ENCODE measurements at regions not wholly inside any gene's neighbourhood (a gene's known extent, or its start where the extent isn't known, plus 50 kb on each side); places are given as distances from the start of the nearest gene placed in this dataset.

- DNase-seq (ENCODE audit: low spot score): peak; percentile 16
These were observed 151.7 kb upstream of the ITGA4 start for GRCh38 chr2:181305301-181306123.

DNA sequence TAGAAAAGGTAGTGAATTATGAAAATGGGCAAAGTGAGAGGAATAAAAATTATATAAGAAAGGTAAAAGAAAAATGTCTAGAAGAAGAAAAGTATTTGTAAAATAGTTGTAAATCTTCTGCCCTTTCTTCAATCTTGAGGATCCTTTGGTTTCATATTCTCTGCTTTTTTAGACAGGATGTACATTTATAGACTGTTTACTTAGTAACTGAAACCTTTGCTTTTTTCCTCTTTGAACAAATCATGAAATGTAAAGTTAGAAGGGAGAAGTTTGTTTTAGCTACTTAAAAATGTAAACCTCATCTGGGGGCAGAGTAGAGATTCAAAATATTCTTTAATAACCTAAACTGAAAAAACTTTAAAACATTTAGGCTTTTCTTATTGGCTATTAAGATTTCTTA lies 150.4 kb upstream of the ITGA4 start:
- DNase-seq (ENCODE audit: low spot score): no peak

DNA sequence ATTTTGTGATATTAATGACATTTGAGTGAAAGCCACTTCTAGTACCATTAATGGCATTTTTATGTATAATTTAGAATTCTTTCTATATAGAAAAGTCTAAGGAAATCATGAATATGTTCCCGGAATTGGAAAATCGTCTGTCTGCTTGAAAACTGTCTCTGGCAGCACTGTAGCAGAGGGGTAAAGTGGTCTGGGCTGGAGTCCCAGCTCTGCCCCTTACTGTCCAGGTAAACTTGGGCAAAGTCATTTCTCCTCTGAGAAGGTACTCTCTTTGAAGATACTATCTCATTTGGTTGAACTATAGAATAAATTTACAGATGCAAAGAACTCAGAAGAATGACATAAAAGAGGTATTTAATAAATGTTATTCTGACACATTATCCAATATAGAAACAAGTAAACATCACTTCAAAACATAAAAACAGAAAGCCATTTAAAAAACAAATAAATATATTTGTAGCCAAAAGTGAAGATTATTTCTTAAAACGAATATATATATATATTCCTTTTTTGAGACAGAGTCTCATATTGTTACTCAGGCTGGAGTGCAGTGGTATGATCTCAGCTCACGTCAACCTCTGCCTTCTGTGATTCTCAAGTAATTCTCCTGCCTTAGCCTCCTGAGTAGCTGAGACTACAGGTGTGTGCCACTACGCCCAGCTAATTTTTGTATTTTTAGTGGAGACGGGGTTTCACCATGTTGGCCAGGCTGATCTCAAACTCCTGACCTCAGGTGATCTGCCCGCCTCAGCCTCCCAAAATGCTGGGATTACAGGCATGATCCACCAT lies 149.8 kb upstream of the ITGA4 start:
- DNase-seq (ENCODE audit: low spot score): no peak

DNA sequence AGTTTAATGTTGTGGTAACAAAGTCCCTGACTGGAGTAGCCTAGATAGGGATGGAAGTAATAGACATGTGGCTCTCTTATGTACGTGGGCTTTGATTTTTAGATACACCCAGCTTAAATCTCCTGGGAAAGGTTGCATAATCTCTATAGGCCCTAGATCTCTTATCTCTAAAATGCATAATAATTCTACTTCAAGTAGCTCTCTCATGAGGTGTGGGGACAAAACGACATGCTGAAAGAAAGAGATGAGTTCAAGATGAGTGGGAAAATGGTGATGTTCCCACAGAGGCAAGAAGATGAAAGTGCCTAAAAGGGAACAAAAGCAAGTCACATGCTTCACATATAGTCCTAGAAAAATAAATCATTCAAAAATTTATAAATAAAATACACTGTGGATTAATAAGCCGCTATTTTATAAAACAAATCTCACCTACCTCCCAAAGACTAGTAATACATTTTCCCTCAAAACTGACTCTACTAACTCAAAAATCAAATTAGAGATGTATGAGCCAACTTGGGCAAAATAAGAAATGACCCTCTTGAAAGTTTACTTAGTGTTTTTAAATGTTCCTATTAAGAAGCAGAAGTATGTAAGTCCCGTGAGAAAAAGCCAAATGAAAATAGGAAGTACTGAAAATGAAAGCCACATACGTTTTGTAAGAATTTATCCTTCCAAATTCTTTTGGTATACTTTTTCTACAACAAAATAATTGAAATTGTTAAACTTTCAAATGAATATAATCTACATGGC lies 148.2 kb upstream of the ITGA4 start:
- DNase-seq (ENCODE audit: low spot score): no peak

- no peak for DNase-seq (ENCODE audit: low spot score)
These were observed 147.6 kb upstream of the ITGA4 start for GRCh38 chr2:181309586-181309985.

GRCh38 chr2:181310967-181311366 lies 146.2 kb upstream of the ITGA4 start:
- DNase-seq (ENCODE audit: low spot score): no peak

DNA sequence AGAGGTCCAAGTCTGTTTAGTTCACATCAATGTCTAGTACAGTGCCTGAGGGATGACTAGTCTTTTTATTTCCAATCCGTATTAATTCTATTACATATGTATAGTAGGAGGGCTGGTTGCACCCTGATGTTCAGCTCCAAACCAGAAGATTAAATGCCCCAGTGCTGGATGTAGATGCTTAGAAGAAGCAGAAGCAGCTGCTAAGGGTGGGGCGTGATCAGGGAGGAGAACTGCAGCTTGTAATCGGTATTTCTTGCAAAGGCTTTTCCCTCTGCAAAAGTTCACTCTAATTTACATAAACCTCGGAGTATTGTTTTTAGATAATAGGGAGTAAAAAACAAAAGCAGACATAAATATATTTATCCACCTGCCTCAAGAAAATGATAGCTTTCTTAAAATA lies 145.3 kb upstream of the ITGA4 start:
- no peak for DNase-seq (ENCODE audit: low spot score)

GRCh38 chr2:181312515-181312927 lies 144.7 kb upstream of the ITGA4 start:
- DNase-seq (ENCODE audit: low spot score): no peak

DNA sequence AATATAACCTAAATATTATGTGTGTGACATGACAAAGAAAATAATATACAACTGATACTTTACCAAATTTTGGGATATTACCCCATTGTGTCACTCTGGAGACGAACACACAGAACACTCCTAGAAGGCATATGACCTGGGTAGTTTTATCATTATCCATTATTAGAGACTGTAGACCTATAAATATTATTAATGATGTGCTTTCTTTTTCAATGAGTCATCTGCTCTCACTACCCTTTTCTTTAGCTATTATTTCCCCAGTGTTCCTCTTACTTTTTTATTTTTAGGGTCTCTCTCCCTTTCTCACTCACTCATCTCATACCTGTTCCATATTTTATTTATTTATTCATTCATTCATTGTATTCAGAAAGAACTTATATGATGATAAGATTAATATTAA lies 143.3 kb upstream of the ITGA4 start:
- no peak for DNase-seq (ENCODE audit: low spot score)

DNA sequence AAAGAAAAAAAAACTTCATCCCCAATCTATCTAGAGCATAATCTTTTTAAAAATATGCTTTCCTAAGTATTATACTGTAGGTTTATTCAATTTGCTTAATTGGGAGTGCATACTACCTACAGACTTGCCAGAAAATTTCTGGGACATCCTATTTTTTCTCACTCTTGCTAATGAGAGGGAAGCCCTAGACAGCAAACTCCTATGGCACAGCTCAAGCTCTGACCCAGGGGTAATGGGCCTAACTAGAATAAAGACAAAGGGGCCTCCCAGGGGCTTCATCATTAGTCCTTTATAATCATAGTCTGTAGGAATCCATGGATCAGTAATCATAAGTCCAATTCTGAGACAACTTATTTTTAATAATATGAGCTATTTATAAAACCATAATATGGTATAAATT lies 142.6 kb upstream of the ITGA4 start:
- no peak for DNase-seq (ENCODE audit: low spot score)

DNA sequence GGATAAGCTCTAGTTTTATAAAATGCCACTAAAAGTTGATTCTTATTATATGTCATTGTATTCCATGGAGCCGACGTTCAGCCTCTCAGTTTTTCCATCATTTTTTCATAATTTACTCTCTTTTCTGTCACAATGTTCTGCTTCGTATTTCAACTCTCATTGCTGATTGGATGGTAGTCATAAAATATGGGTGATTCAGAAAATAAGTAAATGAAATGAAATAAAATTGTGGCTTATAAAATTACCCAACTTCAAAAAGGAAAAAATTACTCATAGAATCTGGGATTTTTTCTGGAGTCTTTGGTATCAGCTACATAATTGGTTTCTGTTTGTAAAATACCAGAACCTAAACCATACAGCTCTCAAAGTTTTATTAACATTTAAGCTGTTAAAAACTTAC lies 139.7 kb upstream of the ITGA4 start:
- no peak for DNase-seq (ENCODE audit: low spot score)

GRCh38 chr2:181318504-181319280 lies 138.5 kb upstream of the ITGA4 start:
- DNase-seq (ENCODE audit: low spot score): no peak

DNA sequence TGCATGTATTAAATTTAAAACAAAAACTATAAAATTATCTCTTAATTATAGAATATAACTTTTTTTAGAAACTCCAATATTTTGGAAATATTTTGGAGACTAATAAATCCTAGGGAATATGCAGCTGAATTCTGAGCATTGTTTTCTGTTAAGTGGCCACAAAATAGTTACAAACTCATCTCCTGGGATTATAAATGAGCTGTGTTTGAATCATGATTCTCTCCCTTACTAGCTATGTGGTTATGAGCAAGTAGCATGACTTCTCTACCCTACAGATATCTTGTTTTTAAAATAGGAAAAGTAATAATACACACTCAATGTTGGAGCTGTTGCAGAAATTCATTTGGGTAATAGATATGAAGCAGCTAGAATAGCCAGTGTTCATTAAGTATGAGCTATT lies 137.9 kb upstream of the ITGA4 start:
- no peak for DNase-seq (ENCODE audit: low spot score)

GRCh38 chr2:181320638-181321037 lies 136.5 kb upstream of the ITGA4 start:
- no peak for DNase-seq (ENCODE audit: low spot score)

GRCh38 chr2:181324912-181325311 lies 132.3 kb upstream of the ITGA4 start:
- DNase-seq (ENCODE audit: low spot score): no peak

DNA sequence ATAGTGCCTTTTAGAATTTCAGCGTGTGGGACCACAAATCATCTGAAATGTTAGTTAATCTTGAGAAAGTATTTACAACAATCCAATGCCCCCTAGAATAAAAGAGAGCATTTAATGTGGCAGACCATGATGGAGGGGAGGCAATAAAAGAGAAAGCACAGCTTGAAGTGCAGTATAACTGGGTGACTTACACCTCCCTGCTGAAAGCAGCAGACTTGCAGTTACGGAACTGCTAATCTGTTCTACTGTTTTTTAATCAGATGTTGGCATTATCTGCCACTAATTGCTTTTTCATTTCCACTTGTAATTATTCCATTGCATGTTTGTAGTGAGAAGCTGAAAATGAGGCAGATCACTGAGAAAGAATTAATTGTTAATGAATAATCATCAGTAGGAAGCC lies 130.5 kb upstream of the ITGA4 start:
- DNase-seq (ENCODE audit: low spot score): no peak

- DNase-seq (ENCODE audit: low spot score): no peak
These were observed 126.9 kb upstream of the ITGA4 start for GRCh38 chr2:181330286-181330685.

DNA sequence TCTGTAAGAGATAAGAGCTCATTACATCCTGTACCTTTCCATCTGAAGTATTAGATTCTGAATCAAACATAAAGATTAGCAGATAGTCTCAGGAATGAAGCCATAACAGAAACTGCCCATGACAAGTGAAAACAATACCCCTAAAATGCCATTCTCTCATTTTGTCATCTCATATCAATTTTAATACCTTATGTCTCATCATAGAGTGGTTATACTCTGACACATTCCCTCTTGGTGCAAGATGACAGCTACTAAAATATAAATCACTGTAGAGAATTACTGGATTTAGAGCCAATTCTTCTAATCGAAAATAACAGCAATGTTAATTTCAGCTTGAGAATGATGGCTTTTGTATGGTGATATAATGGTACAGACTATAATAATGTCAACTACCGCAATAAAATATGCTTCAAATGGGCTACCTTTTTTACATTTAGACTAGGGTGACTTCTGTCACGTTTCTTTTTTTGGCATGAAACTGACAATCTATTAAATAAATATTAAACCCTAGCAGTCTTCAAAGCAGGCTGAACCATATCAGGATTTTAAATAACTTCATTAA lies 125.1 kb upstream of the ITGA4 start:
- DNase-seq (ENCODE audit: low spot score): no peak

GRCh38 chr2:181334158-181334826 lies 122.9 kb upstream of the ITGA4 start:
- DNase-seq (ENCODE audit: low spot score): no peak

DNA sequence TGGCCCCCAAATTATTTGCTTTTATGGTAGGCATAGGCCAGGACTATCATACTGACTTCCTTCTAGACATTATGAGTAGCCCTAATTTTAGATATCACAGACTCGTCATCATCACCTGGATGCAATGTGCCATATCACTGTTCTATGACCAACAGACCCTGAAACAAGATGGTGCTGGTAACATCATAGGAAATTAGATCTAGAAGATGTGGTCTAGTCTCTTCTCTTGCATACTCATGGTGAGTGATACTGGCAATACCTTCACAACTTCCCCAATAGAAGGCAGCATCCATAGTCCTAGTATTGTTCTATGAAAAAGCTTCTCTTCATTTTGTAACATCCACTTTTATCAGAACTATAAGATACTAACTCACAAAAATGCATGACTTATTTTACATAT lies 116.3 kb upstream of the ITGA4 start:
- DNase-seq (ENCODE audit: low spot score): no peak

Data from pons (tissue), 1 donor.